ENCODE measurements at regions not wholly inside any gene's neighbourhood (a gene's known extent, or its start where the extent isn't known, plus 50 kb on each side); places are given as distances from the start of the nearest gene placed in this dataset.

DNA sequence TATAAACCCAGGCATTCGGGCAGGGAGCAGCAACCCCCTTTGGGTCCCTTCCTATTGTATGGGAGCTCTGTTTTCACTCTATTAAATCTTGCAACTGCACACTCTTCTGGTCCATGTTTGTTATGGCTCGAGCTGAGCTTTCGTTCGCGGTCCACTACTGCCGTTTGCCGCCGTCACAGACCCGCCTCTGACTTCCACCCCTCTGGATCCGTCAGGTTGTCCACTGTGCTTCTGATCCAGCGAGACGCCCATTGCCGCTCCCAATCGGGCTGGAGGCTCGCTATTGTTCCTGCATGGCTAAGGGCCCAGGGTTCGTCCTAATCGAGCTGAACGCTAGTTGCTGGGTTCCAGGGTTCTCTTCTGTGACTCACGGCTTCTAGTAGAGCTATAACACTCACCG, 111.3 kb downstream of the TMEM170B start:
- TF ChIP-seq CTCF (IDR thresholded peaks at IDR 0.05; ENCODE audit: poor library complexity): no peak
- no peak for TF ChIP-seq EZH2 (IDR thresholded peaks at IDR 0.05; ENCODE audit: borderline replicate concordance)
